GM12891 (cell line): ENCODE measurements at regions not wholly inside any gene's neighbourhood (a gene's known extent, or its start where the extent isn't known, plus 50 kb on each side); places are given as distances from the start of the nearest gene placed in this dataset.

Experiments used
- PAX5 ChIP-seq: IDR thresholded peaks from 2 replicates; pipeline ENCODE4 v1.6.1; 2011; ENCODE audit warnings: low read length, moderate library complexity, mild to moderate bottlenecking; ENCODE audit not compliant: insufficient read depth, severe bottlenecking
- POLR2A ChIP-seq: IDR thresholded peaks from 2 replicates; pipeline ENCODE4 v1.6.1; 2011; ENCODE audit warnings: low read depth, low read length, control low read depth
- POLR2AphosphoS5 ChIP-seq: IDR thresholded peaks from 2 replicates; pipeline ENCODE4 v1.6.1; 2011; ENCODE audit warnings: low read depth, low read length, control low read depth
- POU2F2 ChIP-seq: IDR thresholded peaks from 2 replicates; pipeline ENCODE4 v1.6.1; 2011; ENCODE audit warnings: low read depth, mild to moderate bottlenecking, control low read depth, low read length, moderate library complexity
- SPI1 ChIP-seq: IDR thresholded peaks from 2 replicates; pipeline ENCODE4 v1.6.1; 2011; ENCODE audit warnings: low read depth, low read length, control low read depth
- TAF1 ChIP-seq: IDR thresholded peaks from 2 replicates; pipeline ENCODE4 v1.6.1; 2011; ENCODE audit warnings: low read depth, low read length, control low read depth

DNA sequence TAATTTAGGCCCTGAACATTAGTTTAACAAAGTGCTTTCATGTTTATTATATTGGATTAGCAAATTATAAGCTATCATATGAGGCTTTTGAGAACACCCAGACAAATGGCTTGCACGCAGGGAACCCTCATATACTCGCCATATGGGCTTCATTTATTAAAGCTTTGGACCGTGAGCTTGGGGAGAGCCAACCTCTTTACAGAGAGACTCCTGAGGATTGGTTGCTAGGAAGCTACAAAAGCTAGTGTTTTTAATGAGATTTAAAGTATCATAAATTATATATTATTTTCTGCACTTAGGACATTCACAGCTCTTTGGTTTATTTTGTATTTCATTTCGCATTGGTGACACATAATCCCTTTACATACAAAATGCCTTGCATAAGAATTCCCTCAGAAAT lies 193.8 kb upstream of the TOX3 start:
- TF ChIP-seq POLR2A (no peak), SPI1 (no peak), POLR2AphosphoS5 (no peak), POU2F2 (no peak), TAF1 (no peak), PAX5 (no peak)
